Lower lobe of right lung (tissue), 2 donors: ENCODE measurements at regions not wholly inside any gene's neighbourhood (a gene's known extent, or its start where the extent isn't known, plus 50 kb on each side); places are given as distances from the start of the nearest gene placed in this dataset.

Experiments used
- ATAC-seq, 2 donors: fragments of 200-7000 bp; cut with Tn5 transposase; one replicate each; pipeline ENCODE4 v1.9.1; 2020 to 2022; ENCODE audit warnings: mild to moderate bottlenecking in 2 of 2, moderate library complexity in 2 of 2
- DNase-seq: peaks from one replicate; pipeline ENCODE4 v3.0.0-alpha.2; 2020
- H3K27ac ChIP-seq: fragments of 200-600 bp; one replicate; pipeline ENCODE4 v1.8.0; 2022
- H3K27me3 ChIP-seq: fragments of 200-600 bp; one replicate; pipeline ENCODE4 v1.8.0; 2022; ENCODE audit warnings: low read depth
- H3K36me3 ChIP-seq: fragments of 200-600 bp; one replicate; pipeline ENCODE4 v1.8.0; 2022; ENCODE audit warnings: mild to moderate bottlenecking
- H3K4me1 ChIP-seq: fragments of 200-600 bp; one replicate; pipeline ENCODE4 v1.8.0; 2022
- H3K4me3 ChIP-seq: fragments of 200-600 bp; one replicate; pipeline ENCODE4 v1.8.0; 2022; ENCODE audit warnings: mild to moderate bottlenecking
- H3K9me3 ChIP-seq: fragments of 200-600 bp; one replicate; pipeline ENCODE4 v1.8.0; 2022
- CTCF ChIP-seq: fragments of 200-600 bp; IDR thresholded peaks from one replicate; pipeline ENCODE4 v1.8.0; 2022; ENCODE audit warnings: antibody characterized with exemption, mild to moderate bottlenecking
- intact Hi-C: fragments of 100-400 bp; cut with DNase I; formaldehyde crosslinking; loops from one replicate; pipeline ENCODE4 v1.11.0; 2022
- donor health status: DM: no; HTN: yes; CAD: no; lungs with severe emphysema.

DNA sequence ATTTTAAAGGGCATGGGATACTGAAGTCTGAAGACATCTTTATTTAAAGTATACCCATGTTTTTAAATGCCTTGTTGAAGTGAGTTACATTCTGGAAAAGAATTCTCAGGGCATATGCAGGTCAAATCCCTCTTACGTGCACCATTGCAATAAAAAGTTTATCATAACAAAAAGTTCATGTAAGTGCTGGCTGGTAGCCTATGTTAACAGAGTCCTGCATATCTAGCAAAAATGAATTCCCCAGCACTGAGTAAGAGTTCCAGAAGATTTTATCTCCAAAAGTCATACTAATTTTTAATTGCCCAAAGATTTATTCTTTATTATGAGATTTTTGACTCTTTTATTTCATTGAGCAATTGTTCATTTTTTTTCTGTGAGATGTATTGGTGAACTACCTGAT lies 104.7 kb upstream of the ROBO1 start:
- ATAC-seq (peak in 1 of 2 donors; percentile 52), DNase-seq (no peak)
- no peaks in the 10 kb centered on the region for H3K9me3 ChIP-seq
- H3K27ac ChIP-seq, result no peak overlapping the region
- H3K4me1 ChIP-seq, result no peaks in the 10 kb centered on the region
- H3K36me3 ChIP-seq, result no peaks in the 10 kb centered on the region
- H3K4me3 ChIP-seq, result no peak overlapping the region
- no peak for TF ChIP-seq CTCF
- intact Hi-C loops, result no loop called here
- H3K27me3 ChIP-seq, result no peaks in the 10 kb centered on the region

GRCh38 chr3:79871656-79872055 lies 103.9 kb upstream of the ROBO1 start:
- Histone ChIP-seq H3K27me3 (no peaks in the 10 kb centered on the region), H3K36me3 (no peaks in the 10 kb centered on the region), H3K4me3 (no peak overlapping the region), H3K9me3 (no peaks in the 10 kb centered on the region), H3K27ac (no peak overlapping the region), H3K4me1 (no peaks in the 10 kb centered on the region)
- intact Hi-C loops, result no loop called here
- no peak for DNase-seq
- ATAC-seq, result no peak
- no peak for TF ChIP-seq CTCF

- DNase-seq, result no peak
- no peaks in the 10 kb centered on the region for H3K4me1 ChIP-seq
- no peak overlapping the region for H3K27ac ChIP-seq
- no peak for ATAC-seq
- TF ChIP-seq CTCF, result no peak
- intact Hi-C loops, result no loop called here
- H3K36me3 ChIP-seq, result no peaks in the 10 kb centered on the region
- no peak overlapping the region for H3K4me3 ChIP-seq
- no peaks in the 10 kb centered on the region for H3K9me3 ChIP-seq
- no peaks in the 10 kb centered on the region for H3K27me3 ChIP-seq
Observed at GRCh38 chr3:79870313-79870620, 102.5 kb upstream of the ROBO1 start.

GRCh38 chr3:79869461-79870312 lies 101.9 kb upstream of the ROBO1 start:
- no peak for TF ChIP-seq CTCF
- Histone ChIP-seq H3K4me1 (no peaks in the 10 kb centered on the region), H3K4me3 (no peak overlapping the region), H3K9me3 (no peaks in the 10 kb centered on the region), H3K36me3 (no peaks in the 10 kb centered on the region), H3K27ac (no peak overlapping the region), H3K27me3 (no peaks in the 10 kb centered on the region)
- intact Hi-C loops, result no loop called here
- no peak for DNase-seq
- ATAC-seq, result no peak

DNA sequence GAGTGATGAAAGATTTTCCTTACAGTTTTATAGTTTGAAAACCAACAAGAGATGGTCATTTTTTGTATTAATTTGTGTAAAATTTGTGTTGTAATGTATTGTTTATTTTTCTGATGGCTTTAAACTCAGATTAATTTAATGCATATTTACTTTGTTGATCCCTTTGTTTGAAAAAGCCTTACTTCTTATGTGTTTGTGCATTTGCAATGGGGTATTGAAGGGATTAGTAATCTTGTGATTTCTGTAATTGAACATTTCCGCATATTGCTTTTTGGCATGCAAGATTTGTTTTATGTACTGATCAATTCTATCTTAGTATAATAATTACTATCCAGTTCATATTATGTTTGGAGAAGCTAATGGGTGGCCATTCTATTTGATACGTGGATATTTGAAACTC lies 98.4 kb upstream of the ROBO1 start:
- Histone ChIP-seq H3K27me3 (no peaks in the 10 kb centered on the region), H3K4me3 (no peak overlapping the region), H3K9me3 (no peaks in the 10 kb centered on the region), H3K36me3 (no peaks in the 10 kb centered on the region), H3K4me1 (no peaks in the 10 kb centered on the region), H3K27ac (no peak overlapping the region)
- ATAC-seq, result no peak
- TF ChIP-seq CTCF, result no peak
- DNase-seq, result no peak
- intact Hi-C loops, result no loop called here
